Natural killer cell (primary cell): ENCODE measurements at regions not wholly inside any gene's neighbourhood (a gene's known extent, or its start where the extent isn't known, plus 50 kb on each side); places are given as distances from the start of the nearest gene placed in this dataset.

Experiments
- ATAC-seq, 3 donors: fragments of 150-1000 bp in 2 of 3; fragments of 200-7000 bp in 1 of 3; cut with Tn5 transposase; 1 replicate in 1 of 3; 2 replicates in 2 of 3; pipeline ENCODE4 v1.10.0; 2021; ENCODE audit warnings: mild to moderate bottlenecking in 2 of 3, moderate library complexity in 2 of 3
- DNase-seq, 2 donors: peaks; one replicate each; pipeline versions ENCODE4 v3.0.0 to v3.0.0-alpha.2; 2013 to 2021; ENCODE audit warnings: mixed read lengths in 1 of 2
- H3K27ac ChIP-seq: one replicate; pipeline ENCODE4 v1.5.1; 2013; ENCODE audit warnings: mild to moderate bottlenecking, low read length
- H3K27me3 ChIP-seq: one replicate; pipeline ENCODE4 v1.6.1; 2013; ENCODE audit warnings: low read length; ENCODE audit not compliant: control insufficient read depth, insufficient read depth
- H3K36me3 ChIP-seq: one replicate; pipeline ENCODE4 v1.6.1; 2013; ENCODE audit warnings: low read length; ENCODE audit not compliant: control insufficient read depth, insufficient read depth
- H3K4me1 ChIP-seq: one replicate; pipeline ENCODE4 v1.6.1; 2013; ENCODE audit warnings: low read length; ENCODE audit not compliant: control insufficient read depth, insufficient read depth
- H3K4me3 ChIP-seq: one replicate; pipeline ENCODE4 v1.5.1; 2013; ENCODE audit warnings: low read length
- H3K9me3 ChIP-seq: one replicate; pipeline ENCODE4 v1.6.1; 2013; ENCODE audit warnings: low read length; ENCODE audit not compliant: control insufficient read depth, insufficient read depth
- H3K27ac Mint-ChIP-seq, 2 donors: one replicate each; pipeline ENCODE4 v1.8.0; 2022; ENCODE audit warnings: mild to moderate bottlenecking in 2 of 2, mixed read lengths in 2 of 2, moderate library complexity in 1 of 2
- H3K27me3 Mint-ChIP-seq, 2 donors: one replicate each; pipeline ENCODE4 v1.8.0; 2022; ENCODE audit warnings: low read depth in 2 of 2, mixed read lengths in 2 of 2
- H3K36me3 Mint-ChIP-seq: one replicate; pipeline ENCODE4 v1.8.0; 2022; ENCODE audit warnings: mixed read lengths
- H3K4me1 Mint-ChIP-seq, 2 donors: one replicate each; pipeline ENCODE4 v1.8.0; 2022; ENCODE audit warnings: mixed read lengths in 2 of 2
- H3K4me3 Mint-ChIP-seq: one replicate; pipeline ENCODE4 v1.8.0; 2022; ENCODE audit warnings: mild to moderate bottlenecking, moderate library complexity, mixed read lengths
- H3K9me3 Mint-ChIP-seq, 2 donors: one replicate each; pipeline ENCODE4 v1.8.0; 2022; ENCODE audit warnings: mixed read lengths in 2 of 2
- WGBS: methylation state at CpG from one replicate; pipeline ENCODE4 v1.1.7; 2013; ENCODE audit warnings: missing lambda C conversion rate; ENCODE audit not compliant: insufficient coverage; 5-methylcytosine and 5-hydroxymethylcytosine counted together
- intact Hi-C: fragments of 100-400 bp; cut with micrococcal nuclease; formaldehyde crosslinking; loops from one replicate; pipeline ENCODE4 v1.14.2; 2022
- TF ChIP-seq, protein P1 (sequence below): fragments of 200-600 bp; IDR thresholded peaks from one replicate; pipeline ENCODE4 v1.8.0; 2022; ENCODE audit warnings: antibody characterized with exemption

DNA sequence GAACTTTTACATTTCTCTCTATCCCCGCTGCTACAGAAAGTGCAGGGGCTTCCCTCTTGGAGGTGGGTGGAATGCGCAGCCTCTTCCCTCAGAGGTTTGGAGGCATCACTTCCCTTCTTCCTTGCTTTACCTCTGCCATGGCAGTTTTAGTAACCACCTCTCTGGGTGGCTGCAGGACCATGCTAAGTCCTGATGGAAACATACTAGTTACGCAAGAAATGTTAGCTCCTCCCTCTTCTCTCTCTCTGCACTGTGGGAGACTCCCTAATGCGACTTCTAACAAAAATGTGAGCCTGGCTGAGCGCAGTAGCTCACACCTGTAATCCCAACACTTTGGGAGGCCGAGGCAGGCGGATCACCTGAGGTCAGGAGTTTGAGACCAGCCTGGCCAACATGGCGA is 116.8 kb upstream of the RAB6C start:
- TF ChIP-seq, protein P1, sequence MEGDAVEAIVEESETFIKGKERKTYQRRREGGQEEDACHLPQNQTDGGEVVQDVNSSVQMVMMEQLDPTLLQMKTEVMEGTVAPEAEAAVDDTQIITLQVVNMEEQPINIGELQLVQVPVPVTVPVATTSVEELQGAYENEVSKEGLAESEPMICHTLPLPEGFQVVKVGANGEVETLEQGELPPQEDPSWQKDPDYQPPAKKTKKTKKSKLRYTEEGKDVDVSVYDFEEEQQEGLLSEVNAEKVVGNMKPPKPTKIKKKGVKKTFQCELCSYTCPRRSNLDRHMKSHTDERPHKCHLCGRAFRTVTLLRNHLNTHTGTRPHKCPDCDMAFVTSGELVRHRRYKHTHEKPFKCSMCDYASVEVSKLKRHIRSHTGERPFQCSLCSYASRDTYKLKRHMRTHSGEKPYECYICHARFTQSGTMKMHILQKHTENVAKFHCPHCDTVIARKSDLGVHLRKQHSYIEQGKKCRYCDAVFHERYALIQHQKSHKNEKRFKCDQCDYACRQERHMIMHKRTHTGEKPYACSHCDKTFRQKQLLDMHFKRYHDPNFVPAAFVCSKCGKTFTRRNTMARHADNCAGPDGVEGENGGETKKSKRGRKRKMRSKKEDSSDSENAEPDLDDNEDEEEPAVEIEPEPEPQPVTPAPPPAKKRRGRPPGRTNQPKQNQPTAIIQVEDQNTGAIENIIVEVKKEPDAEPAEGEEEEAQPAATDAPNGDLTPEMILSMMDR, result no peak
- no peak for ATAC-seq
- Mint-ChIP-seq H3K9me3 (no peaks in the 10 kb centered on the region), H3K4me3 (no peak overlapping the region), H3K36me3 (no peaks in the 10 kb centered on the region), H3K27ac (no peak overlapping the region), H3K4me1 (no peaks in the 10 kb centered on the region), H3K27me3 (no peaks in the 10 kb centered on the region)
- no peaks in the 10 kb centered on the region for H3K9me3 ChIP-seq
- no peak overlapping the region for H3K27ac ChIP-seq
- 85% methylated on average over 8 of the region's 8 CpGs for WGBS
- H3K27me3 ChIP-seq, result no peaks in the 10 kb centered on the region
- no peak for DNase-seq
- H3K4me1 ChIP-seq, result no peaks in the 10 kb centered on the region
- H3K4me3 ChIP-seq, result no peak overlapping the region
- H3K36me3 ChIP-seq, result no peaks in the 10 kb centered on the region
- intact Hi-C loops, result no loop called here

GRCh38 chr2:129863350-129863749 is 116.1 kb upstream of the RAB6C start:
- DNase-seq (no peak), ATAC-seq (no peak)
- TF ChIP-seq, protein P1, result no peak
- Mint-ChIP-seq H3K4me1 (no peaks in the 10 kb centered on the region), H3K27ac (no peak overlapping the region), H3K36me3 (no peaks in the 10 kb centered on the region), H3K9me3 (no peaks in the 10 kb centered on the region), H3K27me3 (no peaks in the 10 kb centered on the region), H3K4me3 (no peak overlapping the region)
- intact Hi-C loops, result no loop called here
- no peaks in the 10 kb centered on the region for H3K27me3 ChIP-seq
- no peaks in the 10 kb centered on the region for H3K4me1 ChIP-seq
- H3K9me3 ChIP-seq, result no peaks in the 10 kb centered on the region
- no peak overlapping the region for H3K27ac ChIP-seq
- WGBS, result 87% methylated on average over 3 of the region's 3 CpGs
- no peaks in the 10 kb centered on the region for H3K36me3 ChIP-seq
- H3K4me3 ChIP-seq, result no peak overlapping the region

DNA sequence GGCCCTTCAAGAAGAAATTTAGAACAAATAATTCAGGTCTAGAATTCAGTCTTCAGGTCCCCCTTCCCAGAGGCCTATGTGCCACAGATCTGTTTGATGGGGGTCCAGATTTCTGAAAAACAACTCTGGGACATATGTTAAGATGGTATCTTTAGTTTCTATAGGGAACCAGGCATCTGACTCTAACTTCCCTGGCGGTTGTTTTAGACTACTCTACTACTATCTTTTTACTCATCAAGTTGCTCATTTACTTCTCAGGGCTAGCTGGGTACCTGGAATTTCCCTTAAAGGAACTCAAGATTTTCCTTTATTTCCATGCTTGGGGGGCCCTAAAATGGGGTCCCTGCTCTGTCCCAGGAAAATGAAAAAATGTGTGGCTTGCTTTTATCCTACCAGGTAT is 114.7 kb upstream of the RAB6C start:
- TF ChIP-seq, protein P1, result no peak
- Histone ChIP-seq H3K9me3 (no peaks in the 10 kb centered on the region), H3K27me3 (no peaks in the 10 kb centered on the region), H3K36me3 (no peaks in the 10 kb centered on the region), H3K4me3 (no peak overlapping the region), H3K4me1 (no peaks in the 10 kb centered on the region), H3K27ac (no peak overlapping the region)
- WGBS, result 94% methylated on average over 1 of the region's 1 CpG
- intact Hi-C loops, result no loop called here
- H3K27ac Mint-ChIP-seq, result no peak overlapping the region
- no peaks in the 10 kb centered on the region for H3K36me3 Mint-ChIP-seq
- no peak overlapping the region for H3K4me3 Mint-ChIP-seq
- ATAC-seq (no peak), DNase-seq (no peak)
- no peaks in the 10 kb centered on the region for H3K27me3 Mint-ChIP-seq
- H3K4me1 Mint-ChIP-seq, result no peaks in the 10 kb centered on the region
- no peaks in the 10 kb centered on the region for H3K9me3 Mint-ChIP-seq

DNA sequence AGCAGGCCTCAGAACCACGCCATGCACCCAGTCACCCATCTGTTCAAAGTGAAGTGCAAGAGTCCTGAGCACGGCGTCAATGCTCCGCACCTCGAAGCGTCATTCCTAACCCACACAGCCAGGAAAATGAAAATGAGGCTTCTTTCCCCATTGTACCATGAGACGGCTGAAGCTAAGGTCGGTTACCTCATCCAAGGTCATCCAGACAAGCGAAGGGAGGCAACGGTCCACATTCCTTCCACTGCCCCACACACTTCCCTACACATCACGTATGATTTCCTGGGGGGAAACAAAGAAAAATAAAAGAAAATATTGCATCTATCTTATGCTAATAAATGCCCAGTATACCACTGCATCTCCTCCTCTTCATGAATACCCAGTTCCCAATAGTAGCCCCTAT is 113.5 kb upstream of the RAB6C start:
- Mint-ChIP-seq H3K27ac (no peak overlapping the region), H3K27me3 (peaks cover 0 to 3% of the 10 kb centered on the region in 2 donors), H3K4me1 (no peaks in the 10 kb centered on the region), H3K9me3 (no peaks in the 10 kb centered on the region), H3K4me3 (no peak overlapping the region), H3K36me3 (no peaks in the 10 kb centered on the region)
- TF ChIP-seq, protein P1, result no peak
- Histone ChIP-seq H3K36me3 (no peaks in the 10 kb centered on the region), H3K4me1 (no peaks in the 10 kb centered on the region), H3K27me3 (no peaks in the 10 kb centered on the region), H3K4me3 (no peak overlapping the region), H3K27ac (no peak overlapping the region), H3K9me3 (no peaks in the 10 kb centered on the region)
- 88% methylated on average over 9 of the region's 11 CpGs for WGBS
- no peak for ATAC-seq
- intact Hi-C loops, result no loop called here
- no peak for DNase-seq
